HCT116 (cell line): ENCODE measurements at regions not wholly inside any gene's neighbourhood (a gene's known extent, or its start where the extent isn't known, plus 50 kb on each side); places are given as distances from the start of the nearest gene placed in this dataset.

Experiments
- ATAC-seq: fragments of 200-7000 bp; cut with Tn5 transposase; 2 replicates; pipeline ENCODE4 v1.9.1; 2020; ENCODE audit warnings: mild to moderate bottlenecking, moderate library complexity
- BruUV-seq: library from RNA; stranded (reverse); fragments of 400-500 nt; replicated peaks from 2 replicates; lab custom pipeline; 2021; lab: Mats Ljungman, UMichigan
- CTCF ChIA-PET: fragments of 300-600 bp; sonication (Branson Sonifier 250); formaldehyde crosslinking; loops from one replicate; lab custom pipeline; 2021; ENCODE audit warnings: antibody characterized with exemption; lab: Charles Lee
- POLR2A ChIA-PET: fragments of 300-600, 350-600 bp; sonication (Branson Sonifier 250); formaldehyde crosslinking; loops from one replicate; lab custom pipeline; 2021; ENCODE audit warnings: antibody characterized with exemption; lab: Charles Lee
- RAD21 ChIA-PET, 2 experiments: fragments of 300-600 bp; sonication (Branson Sonifier 250); formaldehyde crosslinking; loops; one replicate each; lab custom pipeline; 2023; ENCODE audit warnings: low total read pairs in 2 of 2; ENCODE audit not compliant: uncharacterized antibody in 2 of 2, unreplicated experiment in 2 of 2, low non-redundant PET in 1 of 2; lab: Charles Lee
- DNase-seq: peaks from one replicate; pipeline ENCODE4 v3.0.0-alpha.2; 2010; ENCODE audit warnings: low read depth, low spot score
- H2AFZ ChIP-seq: fragments of 200-600 bp; shearing (Covaris generic), sonication (generic); 2 replicates; pipeline ENCODE4 v1.6.1; 2017; ENCODE audit warnings: low read depth, mixed run types, mixed read lengths, antibody characterized with exemption, low read length; ENCODE audit not compliant: poor library complexity, severe bottlenecking
- H3K27ac ChIP-seq: 2 replicates; pipeline ENCODE4 v1.5.1; 2012; ENCODE audit warnings: low read depth, low read length
- H3K27me3 ChIP-seq: fragments of 200-600 bp; sonication (generic); 2 replicates; pipeline ENCODE4 v1.6.1; 2016; ENCODE audit warnings: mixed run types, low read length, mixed read lengths; ENCODE audit not compliant: insufficient read depth
- H3K36me3 ChIP-seq, 2 experiments: fragments of 200-500 bp in 1 of 2; fragments of 200-600 bp in 1 of 2; sonication (Bioruptor generic) in 1 of 2; sonication (generic) in 1 of 2; 2 replicates each; pipeline versions ENCODE4 v1.5.1 to v1.6.1; 2014 to 2016; ENCODE audit warnings: low read length in 2 of 2, inconsistent platforms in 1 of 2, mixed read lengths in 1 of 2, mixed run types in 1 of 2; ENCODE audit not compliant: insufficient read depth in 2 of 2, control insufficient read depth in 1 of 2
- H3K4me1 ChIP-seq, 2 experiments: fragments of 200-600 bp in 1 of 2; sonication (generic) in 1 of 2; 2 replicates each; pipeline versions ENCODE4 v1.5.1 to v1.6.1; 2012 to 2017; ENCODE audit warnings: low read length in 2 of 2, inconsistent platforms in 1 of 2, mild to moderate bottlenecking in 1 of 2, mixed read lengths in 1 of 2, mixed run types in 1 of 2, moderate library complexity in 1 of 2; ENCODE audit not compliant: insufficient read depth in 2 of 2, control insufficient read depth in 1 of 2
- H3K4me2 ChIP-seq: fragments of 200-600 bp; sonication (generic); 2 replicates; pipeline ENCODE4 v1.6.1; 2017; ENCODE audit warnings: mixed run types, low read length, mixed read lengths
- H3K4me3 ChIP-seq, 2 experiments: fragments of 200-600 bp in 1 of 2; sonication (generic) in 1 of 2; replicated peaks in 1 of 2; 2 replicates each; pipeline ENCODE4 v1.5.1; 2011 to 2016; ENCODE audit warnings: low read length in 2 of 2, control low read depth in 1 of 2, low read depth in 1 of 2, mild to moderate bottlenecking in 1 of 2, mixed read lengths in 1 of 2, mixed run types in 1 of 2
- H3K79me2 ChIP-seq: fragments of 200-600 bp; sonication (generic); 2 replicates; pipeline ENCODE4 v1.6.1; 2017; ENCODE audit warnings: mild to moderate bottlenecking, mixed run types, low read length, moderate library complexity, mixed read lengths; ENCODE audit not compliant: insufficient read depth
- H3K9ac ChIP-seq: fragments of 200-600 bp; sonication (generic); 2 replicates; pipeline ENCODE4 v1.6.1; 2016; ENCODE audit warnings: low read length, mixed read lengths
- H3K9me2 ChIP-seq: fragments of 200-600 bp; sonication (generic), shearing (Covaris generic); 2 replicates; pipeline ENCODE4 v1.6.1; 2017; ENCODE audit warnings: mixed run types, mild to moderate bottlenecking, moderate library complexity; ENCODE audit not compliant: insufficient read depth
- H3K9me3 ChIP-seq, 2 experiments: fragments of 200-500 bp in 1 of 2; fragments of 200-600 bp in 1 of 2; sonication (Bioruptor generic) in 1 of 2; sonication (generic) in 1 of 2; 2 replicates each; pipeline ENCODE4 v1.6.1; 2014 to 2017; ENCODE audit warnings: low read length in 2 of 2, mixed read lengths in 2 of 2, inconsistent platforms in 1 of 2, low read depth in 1 of 2, mild to moderate bottlenecking in 1 of 2, mixed run types in 1 of 2, moderate library complexity in 1 of 2; ENCODE audit not compliant: control insufficient read depth in 1 of 2, insufficient read depth in 1 of 2
- H4K20me1 ChIP-seq: fragments of 200-600 bp; sonication (generic), shearing (Covaris generic); 2 replicates; pipeline ENCODE4 v1.6.1; 2017; ENCODE audit warnings: mixed run types, mild to moderate bottlenecking, moderate library complexity; ENCODE audit not compliant: insufficient read depth
- CBX3 ChIP-seq: IDR thresholded peaks from 2 replicates; pipeline ENCODE4 v1.6.1; 2012; ENCODE audit warnings: low read depth
- EGR1 ChIP-seq: IDR thresholded peaks from 2 replicates; pipeline ENCODE4 v1.6.1; 2012; ENCODE audit warnings: low read depth
- FOSL1 ChIP-seq: IDR thresholded peaks from 2 replicates; pipeline ENCODE4 v1.6.1; 2012; ENCODE audit warnings: low read depth
- RAD21 ChIP-seq: IDR thresholded peaks from 2 replicates; pipeline ENCODE4 v1.6.1; 2012; ENCODE audit warnings: low read depth, mild to moderate bottlenecking
- SIN3A ChIP-seq: IDR thresholded peaks from 2 replicates; pipeline ENCODE4 v1.6.1; 2012; ENCODE audit warnings: low read depth
- YY1 ChIP-seq: IDR thresholded peaks from 2 replicates; pipeline ENCODE4 v1.6.1; 2011; ENCODE audit warnings: low read length, low read depth, moderate library complexity, mild to moderate bottlenecking; ENCODE audit not compliant: insufficient replicate concordance; ENCODE audit errors: extremely low read depth
- ZFX ChIP-seq: fragments of 450-650 bp; IDR thresholded peaks from 2 replicates; pipeline ENCODE4 v1.6.1; 2017
- intact Hi-C: fragments of 100-400 bp; cut with micrococcal nuclease; formaldehyde crosslinking; loops from 2 replicates; pipeline ENCODE4 v1.10.0; 2022
- TF ChIP-seq, protein P1 (sequence below): IDR thresholded peaks from 2 replicates; pipeline ENCODE4 v1.6.1; 2012
- TF ChIP-seq, protein P2 (sequence below), 3 experiments: fragments of 200-600 bp in 1 of 3; sonication (generic) in 1 of 3; IDR thresholded peaks in 2 of 3; conservative IDR thresholded peaks in 1 of 3; 2 replicates each; pipeline ENCODE4 v1.5.1; 2012 to 2017; ENCODE audit warnings: low read depth in 2 of 3, low read length in 2 of 3, antibody characterized with exemption in 1 of 3, borderline replicate concordance in 1 of 3, control low read depth in 1 of 3, mild to moderate bottlenecking in 1 of 3, mixed read lengths in 1 of 3, mixed run types in 1 of 3, moderate library complexity in 1 of 3; ENCODE audit not compliant: insufficient read depth in 1 of 3

DNA sequence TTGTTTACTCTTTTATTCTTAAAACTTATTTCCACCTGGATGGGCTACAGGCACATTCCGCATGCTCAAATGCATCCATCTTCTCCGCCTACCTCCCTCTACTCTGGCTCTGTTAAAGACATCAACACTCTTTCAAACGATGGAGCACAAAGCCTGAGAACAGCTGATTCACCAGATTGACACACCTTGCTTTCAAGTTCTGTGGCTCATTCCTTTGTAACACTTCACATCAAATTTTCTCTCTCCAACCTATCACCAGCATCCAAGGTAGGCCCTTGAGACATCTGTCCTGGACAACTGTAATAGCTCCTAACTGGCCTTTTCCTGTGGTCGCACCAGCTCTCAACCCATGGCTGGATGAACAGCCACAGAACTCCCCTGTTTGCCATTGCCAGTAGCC lies 274.5 kb downstream of the BCL11A start (continued):
- TF ChIP-seq RAD21 (no peak), EGR1 (no peak), YY1 (no peak), FOSL1 (no peak), SIN3A (no peak), ZFX (no peak)
- TF ChIP-seq, protein P1, sequence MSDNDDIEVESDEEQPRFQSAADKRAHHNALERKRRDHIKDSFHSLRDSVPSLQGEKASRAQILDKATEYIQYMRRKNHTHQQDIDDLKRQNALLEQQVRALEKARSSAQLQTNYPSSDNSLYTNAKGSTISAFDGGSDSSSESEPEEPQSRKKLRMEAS = no peak

- RAD21 ChIA-PET = no interaction called here
- Histone ChIP-seq H4K20me1 (no peaks in the 10 kb centered on the region), H3K27ac (no peak overlapping the region), H3K4me2 (no peak overlapping the region), H3K79me2 (no peaks in the 10 kb centered on the region), H2AFZ (no peak overlapping the region), H3K27me3 (peaks cover 6% of the 10 kb centered on the region), H3K36me3 (no peaks in the 10 kb centered on the region), H3K9ac (no peak overlapping the region), H3K4me3 (no peak overlapping the region), H3K9me3 (peaks cover 0 to 10% of the 10 kb centered on the region in 2 experiments; a peak in 1 of 4 replicates), H3K4me1 (no peaks in the 10 kb centered on the region), H3K9me2 (no peaks in the 10 kb centered on the region)
- no TSS peak for BruUV-seq
- no peak for TF ChIP-seq SIN3A
- TF ChIP-seq, protein P2, sequence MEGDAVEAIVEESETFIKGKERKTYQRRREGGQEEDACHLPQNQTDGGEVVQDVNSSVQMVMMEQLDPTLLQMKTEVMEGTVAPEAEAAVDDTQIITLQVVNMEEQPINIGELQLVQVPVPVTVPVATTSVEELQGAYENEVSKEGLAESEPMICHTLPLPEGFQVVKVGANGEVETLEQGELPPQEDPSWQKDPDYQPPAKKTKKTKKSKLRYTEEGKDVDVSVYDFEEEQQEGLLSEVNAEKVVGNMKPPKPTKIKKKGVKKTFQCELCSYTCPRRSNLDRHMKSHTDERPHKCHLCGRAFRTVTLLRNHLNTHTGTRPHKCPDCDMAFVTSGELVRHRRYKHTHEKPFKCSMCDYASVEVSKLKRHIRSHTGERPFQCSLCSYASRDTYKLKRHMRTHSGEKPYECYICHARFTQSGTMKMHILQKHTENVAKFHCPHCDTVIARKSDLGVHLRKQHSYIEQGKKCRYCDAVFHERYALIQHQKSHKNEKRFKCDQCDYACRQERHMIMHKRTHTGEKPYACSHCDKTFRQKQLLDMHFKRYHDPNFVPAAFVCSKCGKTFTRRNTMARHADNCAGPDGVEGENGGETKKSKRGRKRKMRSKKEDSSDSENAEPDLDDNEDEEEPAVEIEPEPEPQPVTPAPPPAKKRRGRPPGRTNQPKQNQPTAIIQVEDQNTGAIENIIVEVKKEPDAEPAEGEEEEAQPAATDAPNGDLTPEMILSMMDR (IDR thresholded peaks at IDR 0.05 in 2 of 3, conservative IDR thresholded peaks at IDR 0.05 in 1 of 3; ENCODE audit: borderline replicate concordance in 1 of 3, insufficient read depth in 1 of 3, low read depth in 2 of 3, low read length in 2 of 3) = peak in 1 of 3 experiments; percentile 12; a peak in 1 of 6 replicates
- no peak for TF ChIP-seq CBX3
- DNase-seq (no peak), ATAC-seq (peak; percentile 54; the same call in 1 of the 2 replicates)
- intact Hi-C loops = no loop called here
- POLR2A ChIA-PET = no interaction called here
- CTCF ChIA-PET = no interaction called here
Observed at GRCh38 chr2:60275958-60276357, 277.5 kb downstream of the BCL11A start.
